ENCODE measurements at regions not wholly inside any gene's neighbourhood (a gene's known extent, or its start where the extent isn't known, plus 50 kb on each side); places are given as distances from the start of the nearest gene placed in this dataset.

- H2BK5ac ChIP-seq (ENCODE audit: insufficient read length, low read length) = no peak overlapping the region
- no peak overlapping the region for H3K14ac ChIP-seq (ENCODE audit: insufficient read depth, low read length)
- no peaks in the 10 kb centered on the region for H3K79me2 ChIP-seq (ENCODE audit: insufficient read depth, low read length)
- H3K23me2 ChIP-seq (ENCODE audit: insufficient read length, low read depth, low read length, poor library complexity, severe bottlenecking) = no peaks in the 10 kb centered on the region
- H3K4me2 ChIP-seq (ENCODE audit: insufficient read depth, insufficient read length, low read length) = no peak overlapping the region
- no peak overlapping the region for H2AFZ ChIP-seq (ENCODE audit: low read length)
- no peak overlapping the region for H2BK15ac ChIP-seq (ENCODE audit: low read depth, low read length)
- H2AK5ac ChIP-seq (ENCODE audit: insufficient read length, low read length) = no peak overlapping the region
- H3K4me3 Mint-ChIP-seq = no peak overlapping the region
- TF ChIP-seq CTCF (conservative IDR thresholded peaks at IDR 0.05) = no peak
- no peak for DNase-seq
- no peak overlapping the region for H3K18ac ChIP-seq (ENCODE audit: insufficient read length, low read depth, low read length)
- H3K23ac ChIP-seq (ENCODE audit: insufficient read length, low read depth, low read length) = no peak overlapping the region
- H3K27me3 Mint-ChIP-seq (ENCODE audit: low read depth) = peaks cover 2% of the 10 kb centered on the region
- no peak overlapping the region for H3K56ac ChIP-seq (ENCODE audit: insufficient read length, low read depth, low read length)
- H4K20me1 ChIP-seq (ENCODE audit: control insufficient read depth, insufficient read depth, insufficient read length) = no peaks in the 10 kb centered on the region
- no peak overlapping the region for H4K5ac ChIP-seq (ENCODE audit: insufficient read length, low read depth, low read length)
- no peak overlapping the region for H2BK20ac ChIP-seq (ENCODE audit: low read depth, low read length, poor library complexity, severe bottlenecking)
- no peak overlapping the region for H3K4ac ChIP-seq (ENCODE audit: low read depth, low read length)
- no peak overlapping the region for H4K8ac ChIP-seq (replicated peaks; ENCODE audit: insufficient read length, low read depth, low read length)
- 0 out of 4 replicates have a peak, but pooled peaks cover 0 to 2% of the 10 kb centered on the region in 2 experiments for H3K4me1 Mint-ChIP-seq
- H3K9me3 ChIP-seq (ENCODE audit: control insufficient read depth, low read depth, low read length) = no peaks in the 10 kb centered on the region
- H4K91ac ChIP-seq (ENCODE audit: insufficient read length, low read depth, low read length) = no peak overlapping the region
- no peaks in the 10 kb centered on the region for H3K4me1 ChIP-seq (ENCODE audit: insufficient read depth, low read length)
- no peaks in the 10 kb centered on the region for H3K36me3 Mint-ChIP-seq (ENCODE audit: insufficient read depth in 1 of 3, low read depth in 3 of 3)
- H3K27ac Mint-ChIP-seq = no peak overlapping the region
- H2BK12ac ChIP-seq (ENCODE audit: insufficient read length, low read depth, low read length) = no peak overlapping the region
- H3K9ac ChIP-seq (ENCODE audit: extremely low read depth, insufficient read length, low read length) = no peak overlapping the region
- no peak overlapping the region for H3K27ac ChIP-seq (ENCODE audit: insufficient read length, low read depth, low read length)
- WGBS (ENCODE audit: extremely low coverage, insufficient read length, low lambda C conversion rate) = no CpG with 5 or more reads among the region's 4 CpGs
- H3K9me3 Mint-ChIP-seq = no peaks in the 10 kb centered on the region
- H3T11ph ChIP-seq (ENCODE audit: low read length) = no peak overlapping the region
- H3K79me1 ChIP-seq (ENCODE audit: insufficient read depth, low read depth, low read length, poor library complexity, severe bottlenecking) = no peaks in the 10 kb centered on the region
- H3K27me3 ChIP-seq (ENCODE audit: insufficient read depth, low read length) = no peaks in the 10 kb centered on the region
- no peak overlapping the region for H2BK120ac ChIP-seq (ENCODE audit: low read depth, low read length, poor library complexity, severe bottlenecking)
Observed at GRCh38 chr3:99084826-99085225, 183.3 kb upstream of the DCBLD2 start.
